AG10803 (cell line): ENCODE measurements at regions not wholly inside any gene's neighbourhood (a gene's known extent, or its start where the extent isn't known, plus 50 kb on each side); places are given as distances from the start of the nearest gene placed in this dataset.

Experiments
- DNase-seq: peaks from one replicate; pipeline ENCODE4 v3.0.0; 2010; ENCODE audit warnings: low read depth
- H3K4me3 ChIP-seq: 2 replicates; pipeline ENCODE4 v1.5.1; 2011; ENCODE audit warnings: mild to moderate bottlenecking, low read length, control low read depth
- TF ChIP-seq, protein P1 (sequence below): conservative IDR thresholded peaks from 2 replicates; pipeline ENCODE4 v1.5.1; 2011; ENCODE audit warnings: mild to moderate bottlenecking, low read length, control low read depth, inconsistent platforms

DNA sequence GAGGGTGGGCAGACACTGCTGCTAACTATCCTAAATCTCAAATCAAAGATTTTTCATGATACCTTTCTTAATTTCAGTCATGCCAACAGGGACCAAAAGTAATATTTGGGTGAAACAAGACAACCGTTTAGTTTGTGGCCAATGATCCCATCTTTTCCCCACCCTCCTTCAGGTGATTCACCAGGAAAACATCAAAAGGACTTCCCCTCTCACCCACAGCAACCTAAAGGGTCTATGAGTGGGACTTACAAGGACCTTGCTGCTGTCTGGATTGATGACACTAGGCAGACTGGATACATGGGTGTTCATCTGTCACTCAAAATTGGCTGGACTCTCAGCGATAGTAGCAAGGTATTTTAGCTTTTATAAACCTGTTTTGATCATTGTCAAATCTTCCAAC lies 62.0 kb upstream of the ZC3H12C start:
- TF ChIP-seq, protein P1, sequence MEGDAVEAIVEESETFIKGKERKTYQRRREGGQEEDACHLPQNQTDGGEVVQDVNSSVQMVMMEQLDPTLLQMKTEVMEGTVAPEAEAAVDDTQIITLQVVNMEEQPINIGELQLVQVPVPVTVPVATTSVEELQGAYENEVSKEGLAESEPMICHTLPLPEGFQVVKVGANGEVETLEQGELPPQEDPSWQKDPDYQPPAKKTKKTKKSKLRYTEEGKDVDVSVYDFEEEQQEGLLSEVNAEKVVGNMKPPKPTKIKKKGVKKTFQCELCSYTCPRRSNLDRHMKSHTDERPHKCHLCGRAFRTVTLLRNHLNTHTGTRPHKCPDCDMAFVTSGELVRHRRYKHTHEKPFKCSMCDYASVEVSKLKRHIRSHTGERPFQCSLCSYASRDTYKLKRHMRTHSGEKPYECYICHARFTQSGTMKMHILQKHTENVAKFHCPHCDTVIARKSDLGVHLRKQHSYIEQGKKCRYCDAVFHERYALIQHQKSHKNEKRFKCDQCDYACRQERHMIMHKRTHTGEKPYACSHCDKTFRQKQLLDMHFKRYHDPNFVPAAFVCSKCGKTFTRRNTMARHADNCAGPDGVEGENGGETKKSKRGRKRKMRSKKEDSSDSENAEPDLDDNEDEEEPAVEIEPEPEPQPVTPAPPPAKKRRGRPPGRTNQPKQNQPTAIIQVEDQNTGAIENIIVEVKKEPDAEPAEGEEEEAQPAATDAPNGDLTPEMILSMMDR: no peak
- H3K4me3 ChIP-seq: no peak overlapping the region
- DNase-seq: no peak

DNA sequence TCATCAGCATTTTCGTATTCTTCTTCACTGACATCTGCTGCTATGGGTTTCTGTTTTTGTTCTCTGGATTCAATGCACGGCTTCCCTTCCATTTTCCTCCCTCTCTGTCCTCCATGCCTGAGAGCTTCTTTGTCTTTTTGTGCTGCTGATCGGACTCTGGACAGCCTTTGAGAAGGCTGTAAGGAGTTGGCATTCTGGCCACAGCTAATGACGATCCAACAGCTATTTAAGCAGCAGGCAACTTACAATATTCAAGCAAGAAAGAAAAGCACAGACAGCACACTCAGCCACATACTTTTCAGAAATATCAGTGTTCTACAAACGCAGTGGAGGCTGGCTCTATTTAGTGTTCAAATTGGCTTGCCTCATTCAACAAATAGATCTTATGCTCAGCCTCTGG lies 60.9 kb upstream of the ZC3H12C start:
- no peak overlapping the region for H3K4me3 ChIP-seq
- TF ChIP-seq, protein P1: no peak
- no peak for DNase-seq

DNA sequence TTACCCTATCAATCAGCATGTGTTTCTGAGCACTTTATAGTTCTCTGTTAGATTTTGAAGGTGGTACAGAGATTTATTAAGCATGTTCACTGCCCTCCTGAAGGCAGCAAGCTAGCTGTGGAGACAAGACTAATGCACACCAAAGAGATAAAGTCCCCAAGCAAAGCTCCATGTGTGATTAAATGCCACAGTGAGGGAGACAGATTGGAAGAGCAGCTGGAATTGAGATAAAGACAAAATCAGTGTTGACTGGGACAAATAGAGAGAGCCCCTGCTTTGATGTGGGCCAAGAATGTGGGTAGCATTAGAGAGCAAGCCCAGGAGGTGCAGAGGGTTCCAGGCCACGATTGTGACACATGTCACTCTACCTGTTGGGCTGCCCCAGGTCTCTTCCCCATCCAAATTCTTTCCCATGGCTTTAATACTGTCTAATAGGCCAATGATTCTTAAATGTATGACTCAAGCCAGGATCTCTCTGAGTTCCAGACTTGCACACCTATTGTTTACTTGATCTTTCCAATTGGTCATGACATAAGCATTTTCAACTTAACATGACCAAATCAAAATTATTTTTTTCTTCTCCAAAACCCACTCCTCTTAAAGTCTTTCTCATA lies 60.1 kb upstream of the ZC3H12C start:
- H3K4me3 ChIP-seq: no peak overlapping the region
- TF ChIP-seq, protein P1: no peak
- DNase-seq: no peak

DNA sequence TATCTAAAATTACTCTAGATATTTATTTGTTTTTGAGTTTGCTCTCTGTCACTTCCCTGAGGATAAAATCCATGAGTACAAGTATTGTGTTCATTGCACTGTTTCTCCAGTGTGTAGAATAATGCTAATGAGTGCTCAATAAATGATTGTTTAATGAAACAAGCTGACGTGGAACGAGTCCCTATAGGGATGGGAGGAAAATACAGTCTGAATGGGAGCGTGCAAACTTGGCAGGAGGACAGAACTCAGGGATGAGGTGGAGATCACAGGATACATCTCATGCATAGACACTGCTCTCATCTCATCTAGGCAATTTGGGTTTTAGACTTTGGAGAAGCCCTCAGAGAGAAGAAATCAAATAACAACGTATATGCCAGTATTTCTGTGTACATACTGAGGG lies 58.4 kb upstream of the ZC3H12C start:
- no peak overlapping the region for H3K4me3 ChIP-seq
- TF ChIP-seq, protein P1: no peak
- no peak for DNase-seq

DNA sequence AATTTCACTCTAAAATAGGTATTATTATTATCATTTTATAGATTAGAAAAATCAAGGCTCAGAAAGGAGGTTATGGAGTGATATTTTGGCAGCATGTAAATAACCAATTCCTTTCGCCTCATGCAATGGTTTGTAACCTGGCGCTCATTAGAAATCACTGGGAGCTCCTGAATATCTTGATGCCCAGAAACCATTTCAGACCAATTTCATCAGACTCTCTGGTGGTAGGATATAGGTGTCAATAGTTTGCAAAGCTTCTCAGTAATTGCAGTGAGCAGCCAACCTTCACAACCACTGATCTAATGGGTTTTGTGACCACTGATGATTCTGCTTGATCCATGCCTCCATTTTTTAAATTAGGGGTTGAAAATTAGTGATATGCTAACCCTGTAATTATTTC lies 57.8 kb upstream of the ZC3H12C start:
- no peak for DNase-seq
- TF ChIP-seq, protein P1: no peak
- no peak overlapping the region for H3K4me3 ChIP-seq

DNA sequence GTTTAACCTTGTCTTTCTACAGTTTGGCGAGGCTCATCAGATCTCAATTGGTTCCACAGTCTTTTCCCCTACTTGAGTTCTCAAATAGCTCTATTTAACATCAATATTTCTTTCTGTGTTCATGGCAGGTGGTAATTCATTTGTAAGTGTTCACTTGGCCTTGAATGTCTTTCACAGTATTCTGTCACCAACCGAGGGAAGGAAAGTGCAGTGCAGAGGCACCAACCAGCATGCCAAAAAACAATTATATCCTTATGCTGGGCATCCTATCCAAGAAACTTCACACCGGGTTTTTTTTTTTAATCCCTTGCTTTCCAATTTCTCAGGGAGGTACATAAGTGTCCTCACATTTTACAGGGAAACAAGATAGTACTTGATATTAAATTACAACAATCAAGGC lies 55.0 kb upstream of the ZC3H12C start:
- TF ChIP-seq, protein P1: no peak
- H3K4me3 ChIP-seq: no peak overlapping the region
- DNase-seq: no peak
